Ovary (tissue), 7 donors: ENCODE measurements at regions not wholly inside any gene's neighbourhood (a gene's known extent, or its start where the extent isn't known, plus 50 kb on each side); places are given as distances from the start of the nearest gene placed in this dataset.

Source experiments
- DNase-seq, 5 donors: peaks; one replicate each; pipeline ENCODE4 v3.0.0-alpha.2; 2019 to 2020
- H3K27ac ChIP-seq, 2 donors: fragments of 200-600 bp; one replicate each; pipeline versions ENCODE4 v1.5.1 to v1.8.0; 2019 to 2022
- H3K27me3 ChIP-seq: fragments of 200-600 bp; one replicate; pipeline ENCODE4 v1.8.0; 2022
- H3K36me3 ChIP-seq: fragments of 200-600 bp; sonication (generic); one replicate; pipeline ENCODE4 v1.5.1; 2019
- H3K4me1 ChIP-seq: one replicate; pipeline ENCODE4 v1.8.1; 2013; ENCODE audit warnings: mild to moderate bottlenecking, moderate library complexity; ENCODE audit not compliant: insufficient read depth
- H3K4me3 ChIP-seq: fragments of 200-600 bp; sonication (generic); one replicate; pipeline ENCODE4 v1.5.1; 2017
- H3K9me3 ChIP-seq, 2 donors: fragments of 200-600 bp in 1 of 2; sonication (generic) in 1 of 2; one replicate each; pipeline versions ENCODE4 v1.5.1 to v1.8.1; 2013 to 2019; ENCODE audit warnings: mild to moderate bottlenecking in 1 of 2, moderate library complexity in 1 of 2
- EP300 ChIP-seq: sonication (generic); formaldehyde crosslinking; IDR thresholded peaks from one replicate; pipeline ENCODE4 v1.6.1; 2017; ENCODE audit warnings: antibody characterized with exemption
- POLR2A ChIP-seq: fragments of 450-650 bp; IDR thresholded peaks from one replicate; pipeline ENCODE4 v1.6.1; 2017; ENCODE audit warnings: antibody characterized with exemption, mild to moderate bottlenecking, moderate library complexity
- WGBS, 3 donors: extraction: QIAGEN DNeasy Blood & Tissue Kit in 1 of 3; methylation state at CpG; one replicate each; pipeline versions ENCODE4 v1.1.5 to v1.1.7; 2013 to 2017; 5-methylcytosine and 5-hydroxymethylcytosine counted together
- intact Hi-C, 4 donors: fragments of 100-400 bp; cut with DNase I; formaldehyde crosslinking; loops; one replicate each; pipeline versions ENCODE4 v1.11.0 to v1.15.1; 2022 to 2023
- TF ChIP-seq, protein P1 (sequence below), 3 donors: fragments of 450-650 bp in 2 of 3; fragments of 200-600 bp in 1 of 3; IDR thresholded peaks; one replicate each; pipeline versions ENCODE4 v1.5.1 to v1.8.0; 2016 to 2022; ENCODE audit warnings: antibody characterized with exemption in 3 of 3, mild to moderate bottlenecking in 1 of 3
- donor health status: DM: no; HTN: no; CAD: no; lungs with moderate emphysema.
- donor health status: DM: no; HTN: no; CAD: no.
- donor health status: Bipolar disorder and iron deficiency.
- donor health status: DM: no; HTN: no; CAD: no.
- donor health status: DM: yes; HTN: yes; CAD: no.

DNA sequence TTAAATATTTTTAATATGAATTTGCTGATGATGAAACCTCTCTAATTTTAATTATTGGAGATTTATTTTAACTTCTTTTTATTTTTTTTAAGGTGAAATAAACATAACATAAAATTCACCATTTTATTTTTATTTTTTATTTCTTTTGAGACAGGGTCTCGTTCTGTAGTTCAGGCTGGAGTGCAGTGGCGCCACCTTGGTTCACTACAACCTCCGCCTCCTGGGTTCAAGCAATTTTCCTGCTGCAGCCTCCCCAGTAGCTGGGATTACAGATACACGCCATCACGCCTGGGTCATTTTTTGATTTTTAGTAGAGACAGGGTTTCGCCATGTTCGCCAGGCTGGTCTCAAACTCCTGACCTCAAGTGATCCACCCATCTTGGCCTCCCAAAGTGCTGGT lies 402.9 kb downstream of the PRR16 start:
- no peaks in the 10 kb centered on the region for H3K9me3 ChIP-seq
- H3K4me1 ChIP-seq: no peaks in the 10 kb centered on the region
- DNase-seq: no peak
- 86 to 92% (median 92%) methylated on average over 7 of the region's 7 CpGs for WGBS, 3 donors
- H3K36me3 ChIP-seq: no peaks in the 10 kb centered on the region
- intact Hi-C loops: no loop called here
- no peak for TF ChIP-seq EP300
- TF ChIP-seq POLR2A: no peak
- TF ChIP-seq, protein P1, sequence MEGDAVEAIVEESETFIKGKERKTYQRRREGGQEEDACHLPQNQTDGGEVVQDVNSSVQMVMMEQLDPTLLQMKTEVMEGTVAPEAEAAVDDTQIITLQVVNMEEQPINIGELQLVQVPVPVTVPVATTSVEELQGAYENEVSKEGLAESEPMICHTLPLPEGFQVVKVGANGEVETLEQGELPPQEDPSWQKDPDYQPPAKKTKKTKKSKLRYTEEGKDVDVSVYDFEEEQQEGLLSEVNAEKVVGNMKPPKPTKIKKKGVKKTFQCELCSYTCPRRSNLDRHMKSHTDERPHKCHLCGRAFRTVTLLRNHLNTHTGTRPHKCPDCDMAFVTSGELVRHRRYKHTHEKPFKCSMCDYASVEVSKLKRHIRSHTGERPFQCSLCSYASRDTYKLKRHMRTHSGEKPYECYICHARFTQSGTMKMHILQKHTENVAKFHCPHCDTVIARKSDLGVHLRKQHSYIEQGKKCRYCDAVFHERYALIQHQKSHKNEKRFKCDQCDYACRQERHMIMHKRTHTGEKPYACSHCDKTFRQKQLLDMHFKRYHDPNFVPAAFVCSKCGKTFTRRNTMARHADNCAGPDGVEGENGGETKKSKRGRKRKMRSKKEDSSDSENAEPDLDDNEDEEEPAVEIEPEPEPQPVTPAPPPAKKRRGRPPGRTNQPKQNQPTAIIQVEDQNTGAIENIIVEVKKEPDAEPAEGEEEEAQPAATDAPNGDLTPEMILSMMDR (IDR thresholded peaks at IDR 0.05): no peak
- no peak overlapping the region for H3K4me3 ChIP-seq
- no peaks in the 10 kb centered on the region for H3K27me3 ChIP-seq
- H3K27ac ChIP-seq: no peak overlapping the region

DNA sequence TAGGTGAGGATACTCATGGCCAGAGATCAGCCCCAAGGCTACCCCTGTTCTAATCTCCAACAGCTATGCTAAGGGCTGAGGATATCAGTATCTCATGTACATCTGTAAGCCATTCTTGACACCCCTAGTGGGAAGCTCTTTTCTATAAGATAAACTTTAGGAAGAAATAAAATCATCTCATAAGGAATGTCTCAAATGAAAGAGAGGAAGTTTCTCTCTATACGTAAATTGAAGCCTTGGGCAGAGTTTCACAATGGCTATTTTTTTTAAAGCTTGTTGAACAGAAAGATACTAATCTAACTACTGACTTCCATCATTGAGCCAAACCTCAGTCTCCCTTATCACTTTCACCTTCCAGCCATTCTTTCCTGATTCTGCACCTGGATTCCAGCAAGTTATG lies 405.7 kb downstream of the PRR16 start:
- Histone ChIP-seq H3K27me3 (no peaks in the 10 kb centered on the region), H3K9me3 (no peaks in the 10 kb centered on the region), H3K27ac (no peak overlapping the region), H3K36me3 (no peaks in the 10 kb centered on the region), H3K4me1 (no peaks in the 10 kb centered on the region), H3K4me3 (no peak overlapping the region)
- 86 to 88% (median 88%) methylated on average over 1 of the region's 1 CpG for WGBS, 3 donors
- intact Hi-C loops: no loop called here
- DNase-seq: no peak
- TF ChIP-seq POLR2A (no peak), EP300 (no peak)
- TF ChIP-seq, protein P1 (IDR thresholded peaks at IDR 0.05): no peak

DNA sequence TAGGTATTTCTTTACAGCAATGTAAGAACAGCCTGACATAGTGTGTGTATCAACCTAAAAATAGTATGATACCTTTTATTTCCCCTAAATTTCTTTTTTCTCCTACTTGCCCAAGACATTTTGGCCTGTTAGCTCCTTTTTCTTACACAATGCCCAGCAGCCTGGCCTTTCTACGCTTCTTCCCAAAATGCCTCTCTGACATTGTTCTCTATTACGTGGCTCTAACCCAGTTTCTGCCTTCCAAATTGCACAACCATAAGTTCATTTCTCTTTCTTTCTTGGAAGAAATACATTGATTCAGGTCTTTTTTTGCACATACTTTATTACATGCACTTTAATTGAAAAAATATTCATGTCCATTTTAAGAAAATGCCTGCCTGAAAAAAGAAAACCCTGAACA lies 408.2 kb downstream of the PRR16 start:
- Histone ChIP-seq H3K36me3 (no peaks in the 10 kb centered on the region), H3K27ac (no peak overlapping the region), H3K4me1 (no peaks in the 10 kb centered on the region), H3K27me3 (no peaks in the 10 kb centered on the region), H3K4me3 (no peak overlapping the region), H3K9me3 (no peaks in the 10 kb centered on the region)
- intact Hi-C loops: no loop called here
- WGBS, 3 donors: 76 to 85% (median 85%) methylated on average over 2 of the region's 2 CpGs
- no peak for TF ChIP-seq POLR2A
- TF ChIP-seq, protein P1 (IDR thresholded peaks at IDR 0.05): no peak
- TF ChIP-seq EP300: no peak
- no peak for DNase-seq

DNA sequence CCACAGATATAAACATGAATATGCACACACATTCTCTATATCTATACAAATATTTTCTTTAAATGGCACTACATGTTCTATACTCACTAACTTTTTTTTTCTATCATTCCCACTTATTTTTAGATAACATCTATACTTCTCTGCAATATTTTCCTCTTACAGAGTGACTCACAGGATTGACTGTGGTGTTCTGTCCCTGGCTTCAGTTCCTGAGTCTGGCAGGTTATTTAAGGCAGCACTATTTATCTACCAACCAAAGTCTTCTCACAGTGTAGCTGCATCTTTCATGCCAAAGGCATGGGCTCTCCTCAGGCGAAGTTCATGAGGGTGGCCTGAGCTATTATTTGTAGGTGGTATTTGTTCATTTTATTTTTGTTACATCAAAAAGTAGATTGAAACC lies 409.0 kb downstream of the PRR16 start:
- Histone ChIP-seq H3K9me3 (no peaks in the 10 kb centered on the region), H3K4me1 (no peaks in the 10 kb centered on the region), H3K27ac (no peak overlapping the region), H3K36me3 (no peaks in the 10 kb centered on the region), H3K27me3 (no peaks in the 10 kb centered on the region), H3K4me3 (no peak overlapping the region)
- TF ChIP-seq EP300 (no peak), POLR2A (no peak)
- TF ChIP-seq, protein P1 (IDR thresholded peaks at IDR 0.05): no peak
- DNase-seq: no peak
- 71 to 85% (median 76%) methylated on average over 1 of the region's 1 CpG for WGBS, 3 donors
- intact Hi-C loops: no loop called here
